Fibroblast of skin of left quadriceps (primary cell): ENCODE measurements at regions not wholly inside any gene's neighbourhood (a gene's known extent, or its start where the extent isn't known, plus 50 kb on each side); places are given as distances from the start of the nearest gene placed in this dataset.
"Not testable (repeated sequence)": the region's sequence is repeated elsewhere in the genome, so short reads cannot be mapped to it uniquely, and the experiment has no call there.

ENCODE experiments used
- DNase-seq, 2 experiments: peaks; one replicate each; pipeline ENCODE4 v3.0.0-alpha.2; 2013; ENCODE audit warnings: low read depth in 2 of 2

GRCh38 chr21:7956998-7957712 is 2564.2 kb upstream of the TPTE start:
- DNase-seq: not testable (repeated sequence)

GRCh38 chr21:7957713-7958064 is 2563.7 kb upstream of the TPTE start:
- DNase-seq: no peak
